Islet precursor cell (in vitro differentiated cells): ENCODE measurements at regions not wholly inside any gene's neighbourhood (a gene's known extent, or its start where the extent isn't known, plus 50 kb on each side); places are given as distances from the start of the nearest gene placed in this dataset.
"Not testable (repeated sequence)": the region's sequence is repeated elsewhere in the genome, so short reads cannot be mapped to it uniquely, and the experiment has no call there.

Experiments
- DNase-seq: peaks from one replicate; pipeline ENCODE4 v3.0.0-alpha.2; 2018

DNA sequence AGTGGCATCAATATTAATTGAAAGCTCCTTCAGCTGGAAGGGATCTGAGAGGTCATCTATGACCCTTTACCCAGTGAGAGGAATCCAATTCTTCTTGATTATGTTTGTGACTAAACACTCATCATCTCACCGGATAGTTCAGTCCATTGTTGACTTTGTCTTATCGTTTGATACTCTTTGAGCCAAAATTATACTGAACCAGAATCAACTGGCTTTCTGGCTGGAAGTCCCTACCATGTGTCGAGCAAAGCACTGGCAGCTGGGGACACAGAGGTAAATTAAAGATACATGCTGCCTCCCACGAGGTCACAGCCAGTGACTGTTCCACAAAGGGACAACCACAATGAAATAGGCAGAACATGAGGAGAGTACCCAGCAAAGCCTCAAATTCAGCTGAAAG, 91.4 kb upstream of the FHL2 start:
- DNase-seq, result no peak

DNA sequence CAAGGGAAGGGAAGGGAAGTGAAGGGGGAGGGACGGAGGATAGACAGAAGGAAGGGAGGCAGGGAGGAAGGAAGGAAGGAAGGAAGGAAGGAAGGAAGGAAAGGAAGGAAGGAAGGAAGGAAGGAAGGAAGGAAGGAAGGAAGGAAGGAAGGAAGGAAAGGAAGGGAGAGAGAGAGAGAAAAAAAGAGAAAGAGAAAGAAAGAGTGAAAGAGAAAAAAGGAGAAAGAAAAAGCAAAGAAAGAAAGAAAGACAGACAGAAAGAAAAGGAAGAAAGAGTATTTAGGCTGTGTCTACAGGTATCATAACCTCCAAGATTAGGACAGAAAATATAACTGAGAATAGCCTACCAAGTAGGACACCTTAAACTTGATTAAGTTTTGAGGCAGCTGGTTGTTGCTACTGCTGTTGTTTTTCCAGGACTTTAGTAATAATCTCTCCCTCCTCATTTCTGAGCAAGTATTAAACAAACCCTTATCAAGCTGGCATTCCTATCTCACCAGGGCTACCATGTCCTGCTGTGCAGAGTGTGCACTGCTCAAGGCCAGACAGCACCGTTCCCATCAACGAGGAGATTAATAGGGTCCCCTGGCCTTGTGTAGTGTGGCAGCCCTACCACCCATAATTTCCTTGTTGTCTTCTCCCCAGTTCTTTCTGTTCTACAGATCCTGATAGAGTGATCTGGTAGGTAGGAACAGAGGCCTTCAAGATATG, 90.5 kb upstream of the FHL2 start:
- DNase-seq, result no peak

DNA sequence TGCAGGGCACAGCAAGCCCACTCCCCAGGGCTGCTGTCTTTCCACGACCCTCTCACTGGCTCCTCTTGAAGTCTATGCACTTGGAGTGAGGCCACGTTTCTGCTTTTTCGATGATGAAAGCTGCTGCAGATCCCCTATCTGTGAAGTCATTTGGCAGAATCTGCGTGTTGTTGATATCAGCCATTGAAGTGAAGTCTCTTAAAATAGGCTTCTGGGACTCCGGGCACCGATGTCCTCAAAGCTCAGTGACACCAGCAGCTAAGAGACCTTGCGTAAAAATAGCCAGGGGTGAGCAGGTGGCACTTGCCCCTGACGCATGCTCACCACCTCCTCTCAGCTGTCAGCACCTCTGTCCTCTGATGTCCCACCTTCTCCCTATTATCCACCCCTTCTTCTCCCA, 89.4 kb upstream of the FHL2 start:
- DNase-seq, result no peak

DNA sequence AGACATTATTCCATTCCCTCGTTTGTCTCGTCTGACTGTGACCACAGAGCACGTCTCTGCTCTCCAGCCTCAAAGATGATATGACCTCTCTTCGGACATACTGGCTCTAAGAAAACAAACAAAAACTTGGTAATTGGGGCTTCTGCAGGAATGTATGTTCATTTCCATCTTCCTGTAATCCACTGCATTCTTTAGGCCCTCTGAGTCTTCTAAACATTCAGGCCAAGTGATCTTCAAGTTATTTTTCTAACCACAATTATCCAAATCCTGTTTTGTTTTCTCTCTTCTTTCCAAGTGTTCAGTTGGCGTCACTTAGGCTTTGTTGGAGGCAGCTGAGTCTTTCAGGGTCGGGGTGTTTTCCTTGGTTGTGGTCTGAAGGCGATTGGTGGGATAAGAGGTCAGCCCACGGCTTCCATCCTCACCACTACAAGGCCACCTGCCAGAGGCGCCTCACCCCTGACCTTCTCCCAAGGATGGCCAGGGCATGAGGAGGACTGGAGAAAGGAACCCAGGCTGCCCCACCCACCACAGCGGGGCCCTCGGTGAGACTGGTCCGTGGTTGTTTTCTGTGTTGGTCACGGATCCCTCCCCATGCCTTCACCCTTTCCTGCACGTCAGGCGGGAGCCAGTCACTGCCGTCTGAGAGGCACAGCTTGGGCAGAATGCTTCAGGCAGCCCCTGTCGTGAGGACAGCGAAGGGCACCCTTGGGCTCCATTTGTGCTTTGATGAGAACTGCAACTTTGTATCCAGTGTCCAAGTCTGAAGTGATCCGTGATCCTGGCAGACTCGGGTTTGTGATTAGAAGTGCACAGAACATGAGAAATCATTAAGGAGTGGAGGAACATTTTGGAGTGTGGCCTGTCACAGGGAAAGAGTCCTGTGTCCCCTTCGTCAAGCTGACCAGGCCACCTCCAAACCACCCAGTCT, 88.6 kb upstream of the FHL2 start:
- no peak for DNase-seq

DNA sequence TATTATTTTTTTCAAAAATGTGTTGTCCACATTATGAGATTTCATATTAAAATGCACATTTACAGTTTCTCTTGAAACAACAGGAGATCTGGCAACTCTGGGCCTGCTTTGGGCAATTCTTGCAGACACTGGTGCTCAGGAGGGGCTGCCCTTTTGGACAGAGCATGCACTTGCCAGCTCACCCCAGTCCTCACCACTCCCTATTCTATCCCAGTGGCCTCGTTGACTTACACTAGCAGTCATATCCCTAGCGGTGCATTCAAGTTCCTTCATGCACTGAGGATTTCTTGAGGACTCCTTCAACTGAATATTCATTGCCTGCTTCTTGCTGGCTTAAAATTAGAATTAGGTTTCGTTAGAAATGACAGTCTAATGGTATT, 87.9 kb upstream of the FHL2 start:
- no peak for DNase-seq

DNA sequence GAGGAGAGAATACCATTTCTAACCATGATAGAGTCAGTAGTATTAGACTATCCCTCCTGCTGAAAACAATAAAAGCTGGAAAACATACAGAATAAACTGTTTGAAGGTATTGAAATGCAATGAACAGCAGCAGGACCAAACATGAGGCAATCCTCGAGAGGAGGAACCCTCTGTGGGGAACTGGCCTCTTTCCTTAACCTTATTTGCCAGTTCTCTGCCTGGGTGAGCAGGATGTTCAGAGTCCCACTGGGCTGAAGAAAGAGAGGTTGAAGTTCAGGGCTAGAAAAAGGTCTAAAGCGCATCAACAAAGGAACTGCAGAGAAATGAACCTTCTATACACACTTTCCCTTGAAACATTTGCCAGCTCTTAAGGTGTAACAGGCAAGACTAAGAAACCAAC, 79.8 kb upstream of the FHL2 start:
- DNase-seq, result no peak

DNA sequence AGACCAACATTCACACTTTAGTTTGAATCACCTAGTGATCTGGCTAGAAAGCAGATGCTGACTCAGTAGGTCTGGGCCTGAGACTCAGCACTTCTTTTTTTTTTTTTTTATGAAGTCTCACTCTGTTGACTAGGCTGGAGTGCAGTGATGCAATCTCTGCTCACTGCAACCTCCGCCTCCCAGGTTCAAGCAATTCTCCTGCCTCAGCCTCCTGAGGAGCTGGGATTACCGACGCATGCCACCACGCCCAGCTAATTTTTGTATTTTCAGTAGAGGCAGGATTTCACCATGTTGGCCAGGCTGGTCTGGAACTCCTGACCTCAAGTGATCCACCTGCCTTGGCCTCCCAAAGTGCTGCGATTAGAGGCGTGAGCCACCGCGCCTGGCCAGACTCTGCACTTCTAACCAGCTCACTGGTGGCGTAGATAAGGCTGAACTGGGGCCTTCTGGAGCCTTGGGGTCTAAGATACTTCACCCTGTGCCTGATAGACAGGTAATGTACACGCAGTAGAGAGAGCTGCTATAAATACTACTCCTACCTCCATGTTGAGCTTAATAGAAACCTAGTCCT, 78.3 kb upstream of the FHL2 start:
- DNase-seq, result not testable (repeated sequence)

DNA sequence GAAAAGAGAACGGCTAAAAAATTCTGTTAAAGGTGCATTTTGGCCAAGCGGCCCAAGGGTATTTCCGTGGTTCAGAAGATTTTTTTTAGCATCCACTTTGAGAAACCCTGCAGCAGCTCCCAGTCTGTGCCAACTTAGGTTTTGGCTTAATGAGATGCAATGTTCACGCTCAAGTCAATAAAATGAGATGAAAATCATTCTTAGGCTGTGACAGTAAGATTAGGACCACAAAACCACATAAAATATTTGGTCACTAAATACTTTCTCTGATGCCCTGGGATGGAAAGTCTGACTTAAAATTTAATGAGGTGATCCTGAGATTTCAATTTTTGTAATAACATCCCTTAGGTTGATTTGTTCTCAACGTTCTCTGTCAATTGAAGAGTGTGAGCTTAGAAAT, 74.2 kb upstream of the FHL2 start:
- DNase-seq, result no peak

DNA sequence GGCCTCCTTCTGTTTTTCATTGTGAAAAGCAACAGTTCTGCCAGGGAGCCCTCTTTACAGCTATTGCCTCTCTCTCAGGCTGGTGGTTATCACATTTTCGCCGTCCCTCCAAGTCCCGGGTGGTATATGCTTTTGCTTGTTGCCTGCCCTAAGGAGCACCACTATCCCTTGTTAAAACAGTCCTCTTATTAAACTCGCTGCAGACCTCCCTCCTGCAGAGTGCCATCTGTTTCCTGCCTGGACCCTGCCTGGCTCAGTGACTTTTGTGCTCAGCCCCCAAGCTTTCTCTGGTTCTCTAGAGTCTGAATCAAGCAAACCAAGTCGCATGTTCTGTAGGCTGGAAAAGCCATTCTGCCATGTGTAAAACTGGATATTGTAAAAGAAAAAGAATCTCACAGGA, 72.1 kb upstream of the FHL2 start:
- DNase-seq, result no peak

DNA sequence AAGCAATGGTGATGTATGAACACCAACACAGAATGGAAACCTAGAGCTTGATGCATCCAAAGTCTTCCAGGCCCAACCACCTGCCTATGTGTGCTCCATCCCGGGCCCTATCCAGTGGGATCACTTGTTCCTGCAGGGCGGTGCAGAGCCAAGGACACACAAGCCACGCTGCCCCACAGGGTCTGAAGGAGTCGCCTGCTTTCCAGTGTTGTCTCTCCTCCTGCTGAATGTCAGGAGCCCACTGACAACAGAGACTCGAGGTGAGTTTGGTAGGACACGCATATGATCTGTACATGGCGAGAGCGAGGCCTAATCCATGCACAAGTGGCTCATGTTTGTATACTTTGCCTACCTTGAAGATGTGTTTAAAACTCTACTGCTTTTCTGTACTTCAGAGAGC, 70.9 kb upstream of the FHL2 start:
- DNase-seq, result no peak

DNA sequence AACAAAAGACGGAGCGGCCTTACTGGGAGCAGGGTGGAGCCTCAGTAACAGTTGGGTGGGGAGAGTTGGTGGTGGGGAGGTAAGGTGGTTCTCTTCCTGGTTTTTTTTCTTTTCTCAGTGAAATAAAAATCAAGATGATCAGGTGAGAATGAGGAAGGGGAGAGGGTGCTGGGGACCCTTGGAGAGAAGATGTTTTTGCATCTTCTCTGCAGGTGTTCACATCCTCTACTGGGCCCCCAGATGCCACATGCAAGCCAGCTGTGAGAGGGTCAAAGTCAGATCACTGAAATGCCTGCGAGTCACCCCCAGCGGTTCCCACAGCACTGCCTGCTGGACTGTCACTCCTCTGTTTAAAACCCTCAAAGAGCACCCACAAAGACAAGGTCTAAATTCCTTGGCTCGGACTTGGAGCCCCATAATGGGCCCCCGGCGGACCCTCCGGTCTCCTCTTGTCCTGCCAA, 69.8 kb upstream of the FHL2 start:
- no peak for DNase-seq

DNA sequence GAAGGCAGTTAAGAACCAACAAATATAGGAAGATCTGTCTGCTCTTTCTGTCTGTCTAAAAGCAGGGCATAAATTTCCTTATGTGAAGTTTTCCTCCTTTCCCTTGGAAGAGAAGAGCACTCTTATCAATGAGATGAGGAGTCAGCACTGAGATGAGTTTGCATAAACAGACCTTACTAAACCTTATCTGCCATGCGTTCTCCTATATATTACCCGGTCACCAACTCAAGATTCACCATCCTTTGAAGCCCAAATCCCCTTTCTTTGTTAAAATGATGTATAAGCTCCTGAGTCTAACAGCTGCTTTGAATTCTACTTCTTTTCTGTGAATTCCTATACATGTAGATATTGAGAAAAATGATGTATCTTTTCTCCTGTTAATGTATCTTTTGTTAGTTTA, 65.5 kb upstream of the FHL2 start:
- no peak for DNase-seq

DNA sequence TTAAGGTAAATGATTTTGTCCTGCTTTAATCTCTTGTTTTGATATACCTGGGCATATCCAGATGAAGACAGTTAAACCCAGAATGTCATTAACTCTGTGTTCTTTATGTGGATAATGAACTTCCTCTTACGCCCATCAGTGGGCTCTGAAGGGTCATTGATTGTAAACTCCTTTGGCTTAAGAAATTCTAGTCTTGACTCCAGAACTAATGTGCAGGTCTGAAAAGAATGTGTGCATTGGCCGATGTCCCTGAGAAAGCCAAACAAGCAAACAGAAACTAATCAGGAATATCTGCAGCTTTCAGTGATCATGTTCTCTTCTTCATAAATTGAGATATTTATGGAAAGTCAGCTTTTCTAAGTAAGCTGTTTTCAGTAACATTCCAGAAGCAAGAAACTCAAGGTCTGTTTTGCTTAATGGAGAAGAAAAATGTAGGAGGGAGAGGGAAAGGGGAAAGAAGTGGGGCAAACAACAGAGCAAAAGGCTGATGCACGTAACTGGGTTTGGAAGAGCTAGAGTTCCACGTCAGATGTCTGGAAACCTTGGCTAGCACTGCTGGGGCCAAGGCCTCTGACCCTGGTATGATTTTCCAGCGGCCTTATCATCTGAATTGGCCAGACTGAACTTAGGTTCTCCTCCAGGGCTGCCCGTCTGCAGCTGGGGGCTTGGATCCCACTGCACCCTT, 61.3 kb upstream of the FHL2 start:
- no peak for DNase-seq

DNA sequence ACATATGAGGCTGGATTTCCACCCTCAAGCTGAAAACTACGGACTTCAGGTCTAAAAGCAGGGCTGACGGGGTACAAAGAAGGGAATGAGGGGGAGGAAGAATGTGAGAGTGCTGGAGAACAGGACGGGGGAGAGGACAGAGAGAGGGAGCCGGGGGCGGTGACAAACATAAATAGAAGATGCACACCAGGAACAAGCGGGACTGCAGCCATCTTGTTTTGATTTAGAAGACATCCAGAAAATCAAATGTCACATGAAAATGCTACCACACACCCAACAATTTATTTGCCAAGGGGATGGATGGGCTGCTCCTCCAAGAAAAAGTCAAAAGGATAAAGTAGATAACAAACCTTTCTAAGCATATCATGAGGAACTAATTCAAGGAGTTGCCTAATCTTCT, 59.2 kb upstream of the FHL2 start:
- no peak for DNase-seq

DNA sequence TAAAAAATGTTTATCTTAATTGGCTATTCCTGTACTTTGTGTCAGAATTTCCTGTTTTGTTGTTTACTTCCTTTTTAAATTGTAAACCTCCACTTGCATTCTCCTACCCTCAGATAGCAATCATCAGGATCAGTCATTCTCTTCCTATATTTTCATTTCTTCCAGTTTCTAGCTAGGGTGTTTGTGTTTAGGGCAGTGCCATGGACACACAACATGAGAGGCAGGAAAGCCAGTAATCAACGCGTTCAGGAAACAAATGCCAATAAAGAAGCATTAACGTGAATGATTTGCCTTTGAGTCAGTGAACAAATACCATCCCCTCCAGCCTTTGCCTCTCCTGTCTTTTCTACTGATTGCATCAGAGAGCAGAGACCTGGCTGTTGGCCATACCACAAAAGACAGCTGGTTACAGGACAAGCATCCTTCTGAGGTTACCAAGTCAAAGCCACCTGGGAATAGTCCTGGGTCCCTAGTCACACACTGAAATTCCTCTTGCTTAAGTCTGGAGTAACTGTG, 56.7 kb upstream of the FHL2 start:
- DNase-seq, result peak; percentile 80

DNA sequence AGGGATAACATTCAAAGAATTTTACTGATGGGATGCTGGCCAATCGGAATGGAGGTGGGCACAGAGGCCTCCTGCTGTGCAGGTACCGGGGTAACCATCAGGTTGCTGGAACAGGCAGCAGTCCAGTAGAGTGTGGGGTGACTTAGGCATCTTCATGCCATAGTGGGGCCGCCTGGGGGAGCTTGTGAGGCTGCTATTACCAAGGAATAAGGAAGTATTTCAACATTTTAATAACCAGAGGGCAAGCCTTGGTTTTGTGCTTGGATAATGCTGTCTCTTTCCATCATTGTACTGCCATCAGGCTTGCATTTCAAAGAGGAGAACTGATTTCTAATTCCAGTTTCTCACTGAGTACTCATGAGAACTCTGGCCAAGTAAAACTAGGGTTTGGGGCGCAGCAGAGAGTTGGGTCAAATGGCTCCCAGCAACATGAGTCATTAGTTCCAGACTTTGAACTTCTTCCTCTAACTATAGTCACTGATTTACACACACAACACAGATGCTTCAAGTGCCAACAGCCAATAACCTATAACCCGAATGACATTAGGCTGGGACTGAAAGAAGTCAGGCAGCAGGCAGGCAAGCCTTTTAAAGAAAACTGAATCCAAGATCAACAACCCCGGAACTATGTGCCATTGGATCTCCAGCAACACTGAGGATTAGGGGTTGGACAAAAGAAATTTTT, 56.1 kb upstream of the FHL2 start:
- DNase-seq, result no peak

DNA sequence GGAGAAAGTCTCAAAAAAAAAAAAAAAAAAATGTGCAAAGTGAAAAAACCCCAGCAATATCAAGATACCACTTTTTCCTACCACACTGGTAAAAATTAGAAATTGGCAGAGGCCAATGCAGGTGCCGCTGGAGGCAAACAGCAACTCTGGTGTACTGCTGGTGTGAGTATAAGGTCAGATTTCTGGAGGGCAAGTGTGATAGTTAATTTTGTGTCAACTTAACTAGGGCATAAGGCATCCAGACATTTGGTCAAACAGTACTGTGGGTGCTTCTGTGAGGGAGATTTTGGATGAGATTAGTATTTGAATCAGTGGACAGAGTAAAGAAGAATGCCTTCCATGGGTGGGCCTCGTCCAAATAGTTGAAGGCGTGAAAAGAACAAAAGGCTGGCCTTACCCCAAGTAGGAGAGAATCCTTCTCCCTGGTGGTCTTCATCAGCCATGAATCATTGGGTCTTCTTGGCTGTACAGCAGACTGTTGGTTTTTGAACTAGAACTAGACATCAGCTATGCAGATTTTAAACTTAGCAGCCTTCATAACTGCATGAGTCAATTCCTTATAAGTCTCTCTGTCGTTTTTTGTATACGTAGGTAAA, 52.8 kb upstream of the FHL2 start:
- no peak for DNase-seq

DNA sequence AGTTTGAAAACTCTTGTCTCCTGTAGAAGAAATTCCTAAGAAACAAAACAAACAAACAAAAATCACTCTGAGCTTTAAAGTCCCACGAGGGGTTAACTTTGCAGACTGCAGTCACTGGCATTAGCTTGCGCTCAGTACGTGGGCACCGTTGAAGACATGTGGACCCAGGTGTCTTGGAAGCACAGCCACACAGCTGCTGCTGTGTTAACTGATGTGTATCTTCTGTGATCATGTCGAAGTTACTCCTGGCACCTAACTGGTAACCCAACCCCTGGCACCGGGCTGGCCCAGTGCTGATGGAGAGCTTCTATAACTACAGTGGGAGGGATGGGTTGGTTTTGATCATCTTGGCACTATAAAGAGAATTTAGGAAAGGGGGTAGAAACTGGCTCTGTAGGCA, 51.6 kb upstream of the FHL2 start:
- peak; percentile 41 for DNase-seq

DNA sequence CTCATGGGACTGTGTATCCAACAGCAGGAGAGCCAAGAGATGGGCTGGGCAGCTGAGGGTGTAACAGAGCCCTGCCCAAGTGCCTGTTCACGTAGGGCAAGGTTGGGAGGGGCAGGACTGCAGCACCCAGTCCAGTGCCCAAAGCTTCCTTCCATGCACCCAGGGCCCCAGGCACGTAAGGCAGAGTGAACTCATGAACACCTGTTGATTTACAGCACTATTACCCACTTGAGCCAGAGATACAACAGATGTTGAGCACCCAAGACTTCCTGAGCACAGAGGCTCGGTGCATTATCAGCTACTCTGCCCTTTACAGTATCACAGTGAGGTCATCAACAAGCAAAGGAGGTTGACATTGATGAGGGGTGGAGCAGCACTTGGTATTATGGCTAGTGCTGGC, 50.2 kb upstream of the FHL2 start:
- DNase-seq, result no peak
